Endothelial cell of umbilical vein (primary cell): ENCODE measurements at regions not wholly inside any gene's neighbourhood (a gene's known extent, or its start where the extent isn't known, plus 50 kb on each side); places are given as distances from the start of the nearest gene placed in this dataset.

Experiments used
- FOS ChIP-seq: IDR thresholded peaks from 2 replicates; pipeline ENCODE4 v1.6.1; 2011; ENCODE audit warnings: mild to moderate bottlenecking, low read length, moderate library complexity, borderline replicate concordance; ENCODE audit not compliant: insufficient read depth
- JUN ChIP-seq: IDR thresholded peaks from 2 replicates; pipeline ENCODE4 v1.6.1; 2011; ENCODE audit warnings: borderline replicate concordance, low read depth; ENCODE audit not compliant: insufficient read length, insufficient read depth
- POLR2A ChIP-seq: IDR thresholded peaks from 2 replicates; pipeline ENCODE4 v1.6.1; 2012; ENCODE audit warnings: low read depth, mild to moderate bottlenecking, control low read depth, low read length
- POLR2AphosphoS5 ChIP-seq: IDR thresholded peaks from 2 replicates; pipeline ENCODE4 v1.6.1; 2012; ENCODE audit warnings: low read depth, mild to moderate bottlenecking, control low read depth, low read length, moderate library complexity; ENCODE audit not compliant: insufficient read depth
- TF ChIP-seq, protein P1 (sequence below), 2 donors: IDR thresholded peaks; 1 replicate in 1 of 2; 2 replicates in 1 of 2; pipeline ENCODE4 v1.5.1; 2011; ENCODE audit warnings: low read length in 2 of 2, mild to moderate bottlenecking in 2 of 2, moderate library complexity in 2 of 2, control low read depth in 1 of 2, inconsistent platforms in 1 of 2, low read depth in 1 of 2; ENCODE audit not compliant: insufficient read depth in 1 of 2; ENCODE audit errors: extremely low read depth in 1 of 2
- TF ChIP-seq, protein P2 (sequence below): IDR thresholded peaks from 2 replicates; pipeline ENCODE4 v1.6.1; 2011; ENCODE audit not compliant: insufficient read depth, insufficient read length

DNA sequence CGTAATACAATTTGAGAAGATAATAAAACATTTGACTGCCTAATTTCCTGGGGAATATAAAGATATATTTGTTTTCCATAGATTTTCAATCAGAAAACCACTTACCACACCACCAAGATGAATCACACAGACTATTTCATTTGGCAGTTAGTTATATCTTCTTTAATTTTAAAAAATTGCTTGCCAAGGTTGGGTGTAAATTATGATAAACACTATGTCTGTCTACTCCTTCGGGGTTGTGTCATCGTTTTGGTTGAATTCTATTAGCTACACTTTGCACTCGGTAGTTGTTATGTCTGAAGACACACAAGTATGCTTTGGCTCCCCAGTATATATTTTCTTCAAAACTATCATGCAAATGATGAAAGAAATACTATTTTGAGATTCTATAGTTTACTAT lies 594.8 kb upstream of the SEMA3D start:
- TF ChIP-seq POLR2A (no peak), JUN (no peak), POLR2AphosphoS5 (no peak), FOS (no peak)
- TF ChIP-seq, protein P1, sequence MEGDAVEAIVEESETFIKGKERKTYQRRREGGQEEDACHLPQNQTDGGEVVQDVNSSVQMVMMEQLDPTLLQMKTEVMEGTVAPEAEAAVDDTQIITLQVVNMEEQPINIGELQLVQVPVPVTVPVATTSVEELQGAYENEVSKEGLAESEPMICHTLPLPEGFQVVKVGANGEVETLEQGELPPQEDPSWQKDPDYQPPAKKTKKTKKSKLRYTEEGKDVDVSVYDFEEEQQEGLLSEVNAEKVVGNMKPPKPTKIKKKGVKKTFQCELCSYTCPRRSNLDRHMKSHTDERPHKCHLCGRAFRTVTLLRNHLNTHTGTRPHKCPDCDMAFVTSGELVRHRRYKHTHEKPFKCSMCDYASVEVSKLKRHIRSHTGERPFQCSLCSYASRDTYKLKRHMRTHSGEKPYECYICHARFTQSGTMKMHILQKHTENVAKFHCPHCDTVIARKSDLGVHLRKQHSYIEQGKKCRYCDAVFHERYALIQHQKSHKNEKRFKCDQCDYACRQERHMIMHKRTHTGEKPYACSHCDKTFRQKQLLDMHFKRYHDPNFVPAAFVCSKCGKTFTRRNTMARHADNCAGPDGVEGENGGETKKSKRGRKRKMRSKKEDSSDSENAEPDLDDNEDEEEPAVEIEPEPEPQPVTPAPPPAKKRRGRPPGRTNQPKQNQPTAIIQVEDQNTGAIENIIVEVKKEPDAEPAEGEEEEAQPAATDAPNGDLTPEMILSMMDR (IDR thresholded peaks at IDR 0.05; ENCODE audit: extremely low read depth in 1 of 2, insufficient read depth in 1 of 2, low read depth in 1 of 2, low read length in 2 of 2), result no peak
- TF ChIP-seq, protein P2, sequence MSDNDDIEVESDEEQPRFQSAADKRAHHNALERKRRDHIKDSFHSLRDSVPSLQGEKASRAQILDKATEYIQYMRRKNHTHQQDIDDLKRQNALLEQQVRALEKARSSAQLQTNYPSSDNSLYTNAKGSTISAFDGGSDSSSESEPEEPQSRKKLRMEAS, result no peak
